ENCODE measurements at regions not wholly inside any gene's neighbourhood (a gene's known extent, or its start where the extent isn't known, plus 50 kb on each side); places are given as distances from the start of the nearest gene placed in this dataset.

DNA sequence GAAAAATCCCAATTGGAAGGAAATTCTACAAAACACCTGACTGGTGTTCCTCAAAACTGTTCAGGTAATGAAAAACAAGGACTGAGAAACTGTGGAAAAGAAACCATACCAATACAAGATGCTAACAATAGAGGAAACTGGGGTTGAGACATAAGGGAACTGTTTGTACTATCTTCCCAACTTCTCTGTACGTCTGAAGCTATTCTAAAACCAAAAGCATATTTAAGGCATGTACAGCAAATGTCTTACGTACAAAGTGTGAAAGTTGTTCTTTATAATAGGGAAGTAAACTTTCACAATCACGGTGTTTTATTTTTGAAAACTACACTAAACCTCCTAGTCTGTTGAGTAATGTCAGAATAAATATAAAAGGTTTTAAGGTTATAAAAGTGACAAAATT lies 776.1 kb upstream of the RAB6C start:
- TF ChIP-seq, protein P1, sequence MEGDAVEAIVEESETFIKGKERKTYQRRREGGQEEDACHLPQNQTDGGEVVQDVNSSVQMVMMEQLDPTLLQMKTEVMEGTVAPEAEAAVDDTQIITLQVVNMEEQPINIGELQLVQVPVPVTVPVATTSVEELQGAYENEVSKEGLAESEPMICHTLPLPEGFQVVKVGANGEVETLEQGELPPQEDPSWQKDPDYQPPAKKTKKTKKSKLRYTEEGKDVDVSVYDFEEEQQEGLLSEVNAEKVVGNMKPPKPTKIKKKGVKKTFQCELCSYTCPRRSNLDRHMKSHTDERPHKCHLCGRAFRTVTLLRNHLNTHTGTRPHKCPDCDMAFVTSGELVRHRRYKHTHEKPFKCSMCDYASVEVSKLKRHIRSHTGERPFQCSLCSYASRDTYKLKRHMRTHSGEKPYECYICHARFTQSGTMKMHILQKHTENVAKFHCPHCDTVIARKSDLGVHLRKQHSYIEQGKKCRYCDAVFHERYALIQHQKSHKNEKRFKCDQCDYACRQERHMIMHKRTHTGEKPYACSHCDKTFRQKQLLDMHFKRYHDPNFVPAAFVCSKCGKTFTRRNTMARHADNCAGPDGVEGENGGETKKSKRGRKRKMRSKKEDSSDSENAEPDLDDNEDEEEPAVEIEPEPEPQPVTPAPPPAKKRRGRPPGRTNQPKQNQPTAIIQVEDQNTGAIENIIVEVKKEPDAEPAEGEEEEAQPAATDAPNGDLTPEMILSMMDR (conservative IDR thresholded peaks at IDR 0.05) = no peak
- no peak for TF ChIP-seq EZH2 (IDR thresholded peaks at IDR 0.05; ENCODE audit: low read depth)
